ENCODE measurements at regions not wholly inside any gene's neighbourhood (a gene's known extent, or its start where the extent isn't known, plus 50 kb on each side); places are given as distances from the start of the nearest gene placed in this dataset.

GRCh38 chr1:30110846-30111245 is 612.5 kb downstream of the MATN1 start:
- no peaks in the 10 kb centered on the region for H3K36me3 ChIP-seq (ENCODE audit: control insufficient read depth in 1 of 2, insufficient read depth in 2 of 2, low read length in 2 of 2)
- H3K4me1 ChIP-seq (ENCODE audit: control insufficient read depth in 1 of 2, insufficient read depth in 2 of 2, low read length in 2 of 2), result no peaks in the 10 kb centered on the region
- H3K4me3 ChIP-seq (ENCODE audit: low read depth in 1 of 2, low read length in 2 of 2), result no peak overlapping the region
- peaks cover 7% of the 10 kb centered on the region for H3K27me3 ChIP-seq (ENCODE audit: low read depth, low read length)
- no peaks in the 10 kb centered on the region for H3K9me3 ChIP-seq (ENCODE audit: control insufficient read depth in 1 of 2, low read length in 2 of 2)
- no peak overlapping the region for H3K27ac ChIP-seq (ENCODE audit: low read length)

- Histone ChIP-seq H3K36me3 (ENCODE audit: control insufficient read depth in 1 of 2, insufficient read depth in 2 of 2, low read length in 2 of 2) (no peaks in the 10 kb centered on the region), H3K27me3 (ENCODE audit: low read depth, low read length) (peaks cover 7% of the 10 kb centered on the region), H3K9me3 (ENCODE audit: control insufficient read depth in 1 of 2, low read length in 2 of 2) (no peaks in the 10 kb centered on the region), H3K27ac (ENCODE audit: low read length) (no peak overlapping the region), H3K4me3 (ENCODE audit: low read depth in 1 of 2, low read length in 2 of 2) (no peak overlapping the region), H3K4me1 (ENCODE audit: control insufficient read depth in 1 of 2, insufficient read depth in 2 of 2, low read length in 2 of 2) (no peaks in the 10 kb centered on the region)
Measured at GRCh38 chr1:30109853-30110252, 613.5 kb downstream of the MATN1 start.

GRCh38 chr1:30108186-30108585 is 615.2 kb downstream of the MATN1 start:
- Histone ChIP-seq H3K4me1 (ENCODE audit: control insufficient read depth in 1 of 2, insufficient read depth in 2 of 2, low read length in 2 of 2) (no peaks in the 10 kb centered on the region), H3K9me3 (ENCODE audit: control insufficient read depth in 1 of 2, low read length in 2 of 2) (no peaks in the 10 kb centered on the region), H3K27me3 (ENCODE audit: low read depth, low read length) (peaks cover 7% of the 10 kb centered on the region), H3K4me3 (ENCODE audit: low read depth in 1 of 2, low read length in 2 of 2) (no peak overlapping the region), H3K36me3 (ENCODE audit: control insufficient read depth in 1 of 2, insufficient read depth in 2 of 2, low read length in 2 of 2) (no peaks in the 10 kb centered on the region), H3K27ac (ENCODE audit: low read length) (no peak overlapping the region)

- no peaks in the 10 kb centered on the region for H3K9me3 ChIP-seq (ENCODE audit: control insufficient read depth in 1 of 2, low read length in 2 of 2)
- H3K4me1 ChIP-seq (ENCODE audit: control insufficient read depth in 1 of 2, insufficient read depth in 2 of 2, low read length in 2 of 2), result no peaks in the 10 kb centered on the region
- H3K36me3 ChIP-seq (ENCODE audit: control insufficient read depth in 1 of 2, insufficient read depth in 2 of 2, low read length in 2 of 2), result no peaks in the 10 kb centered on the region
- no peak overlapping the region for H3K27ac ChIP-seq (ENCODE audit: low read length)
- peaks cover 8% of the 10 kb centered on the region for H3K27me3 ChIP-seq (ENCODE audit: low read depth, low read length)
- no peak overlapping the region for H3K4me3 ChIP-seq (ENCODE audit: low read depth in 1 of 2, low read length in 2 of 2)
Measured at GRCh38 chr1:30106125-30106524, 617.3 kb downstream of the MATN1 start.

- Histone ChIP-seq H3K36me3 (ENCODE audit: control insufficient read depth in 1 of 2, insufficient read depth in 2 of 2, low read length in 2 of 2) (no peaks in the 10 kb centered on the region), H3K9me3 (ENCODE audit: control insufficient read depth in 1 of 2, low read length in 2 of 2) (no peaks in the 10 kb centered on the region), H3K27me3 (ENCODE audit: low read depth, low read length) (peaks cover 11% of the 10 kb centered on the region)
Measured at GRCh38 chr1:30104551-30104950, 618.8 kb downstream of the MATN1 start.

GRCh38 chr1:30103708-30104411 is 619.5 kb downstream of the MATN1 start:
- H3K4me3 ChIP-seq (ENCODE audit: low read depth in 1 of 2, low read length in 2 of 2), result no peak overlapping the region
- no peak overlapping the region for H3K27ac ChIP-seq (ENCODE audit: low read length)
- peaks cover 0 to 13% of the 10 kb centered on the region in 2 donors for H3K4me1 ChIP-seq (ENCODE audit: control insufficient read depth in 1 of 2, insufficient read depth in 2 of 2, low read length in 2 of 2)
- no peaks in the 10 kb centered on the region for H3K36me3 ChIP-seq (ENCODE audit: control insufficient read depth in 1 of 2, insufficient read depth in 2 of 2, low read length in 2 of 2)
- H3K27me3 ChIP-seq (ENCODE audit: low read depth, low read length), result peaks cover 7% of the 10 kb centered on the region
- no peaks in the 10 kb centered on the region for H3K9me3 ChIP-seq (ENCODE audit: control insufficient read depth in 1 of 2, low read length in 2 of 2)

More at GRCh38 chr1:30104551-30104950, 618.8 kb downstream of the MATN1 start:
- H3K4me1 ChIP-seq (ENCODE audit: control insufficient read depth in 1 of 2, insufficient read depth in 2 of 2, low read length in 2 of 2), result peaks cover 0 to 12% of the 10 kb centered on the region in 2 donors
- no peak overlapping the region for H3K27ac ChIP-seq (ENCODE audit: low read length)
- H3K4me3 ChIP-seq (ENCODE audit: low read depth in 1 of 2, low read length in 2 of 2), result no peak overlapping the region

- Histone ChIP-seq H3K27ac (ENCODE audit: low read length) (no peak overlapping the region), H3K36me3 (ENCODE audit: control insufficient read depth in 1 of 2, insufficient read depth in 2 of 2, low read length in 2 of 2) (no peaks in the 10 kb centered on the region), H3K27me3 (ENCODE audit: low read depth, low read length) (peaks cover 7% of the 10 kb centered on the region), H3K4me1 (ENCODE audit: control insufficient read depth in 1 of 2, insufficient read depth in 2 of 2, low read length in 2 of 2) (peaks cover 0 to 13% of the 10 kb centered on the region in 2 donors), H3K9me3 (ENCODE audit: control insufficient read depth in 1 of 2, low read length in 2 of 2) (no peaks in the 10 kb centered on the region), H3K4me3 (ENCODE audit: low read depth in 1 of 2, low read length in 2 of 2) (no peak overlapping the region)
Measured at GRCh38 chr1:30102605-30103004, 620.8 kb downstream of the MATN1 start.

GRCh38 chr1:30101487-30102227 is 621.7 kb downstream of the MATN1 start:
- H3K36me3 ChIP-seq (ENCODE audit: control insufficient read depth in 1 of 2, insufficient read depth in 2 of 2, low read length in 2 of 2), result no peaks in the 10 kb centered on the region
- peaks cover 4% of the 10 kb centered on the region for H3K27me3 ChIP-seq (ENCODE audit: low read depth, low read length)
- no peak overlapping the region for H3K4me3 ChIP-seq (ENCODE audit: low read depth in 1 of 2, low read length in 2 of 2)
- no peak overlapping the region for H3K27ac ChIP-seq (ENCODE audit: low read length)
- H3K9me3 ChIP-seq (ENCODE audit: control insufficient read depth in 1 of 2, low read length in 2 of 2), result no peaks in the 10 kb centered on the region
- H3K4me1 ChIP-seq (ENCODE audit: control insufficient read depth in 1 of 2, insufficient read depth in 2 of 2, low read length in 2 of 2), result peaks cover 0 to 13% of the 10 kb centered on the region in 2 donors

- H3K27me3 ChIP-seq (ENCODE audit: low read depth, low read length), result peaks cover 4% of the 10 kb centered on the region
- no peak overlapping the region for H3K27ac ChIP-seq (ENCODE audit: low read length)
- H3K36me3 ChIP-seq (ENCODE audit: control insufficient read depth in 1 of 2, insufficient read depth in 2 of 2, low read length in 2 of 2), result no peaks in the 10 kb centered on the region
- no peaks in the 10 kb centered on the region for H3K9me3 ChIP-seq (ENCODE audit: control insufficient read depth in 1 of 2, low read length in 2 of 2)
- no peak overlapping the region for H3K4me3 ChIP-seq (ENCODE audit: low read depth in 1 of 2, low read length in 2 of 2)
- H3K4me1 ChIP-seq (ENCODE audit: control insufficient read depth in 1 of 2, insufficient read depth in 2 of 2, low read length in 2 of 2), result peaks cover 0 to 13% of the 10 kb centered on the region in 2 donors
Measured at GRCh38 chr1:30101016-30101415, 622.4 kb downstream of the MATN1 start.

- Histone ChIP-seq H3K36me3 (ENCODE audit: control insufficient read depth in 1 of 2, insufficient read depth in 2 of 2, low read length in 2 of 2) (no peaks in the 10 kb centered on the region), H3K4me3 (ENCODE audit: low read depth in 1 of 2, low read length in 2 of 2) (no peak overlapping the region), H3K9me3 (ENCODE audit: control insufficient read depth in 1 of 2, low read length in 2 of 2) (no peaks in the 10 kb centered on the region), H3K27me3 (ENCODE audit: low read depth, low read length) (peaks cover 4% of the 10 kb centered on the region), H3K27ac (ENCODE audit: low read length) (no peak overlapping the region), H3K4me1 (ENCODE audit: control insufficient read depth in 1 of 2, insufficient read depth in 2 of 2, low read length in 2 of 2) (peaks cover 0 to 13% of the 10 kb centered on the region in 2 donors)
Measured at GRCh38 chr1:30100524-30100862, 622.9 kb downstream of the MATN1 start.

- H3K36me3 ChIP-seq (ENCODE audit: control insufficient read depth in 1 of 2, insufficient read depth in 2 of 2, low read length in 2 of 2), result no peaks in the 10 kb centered on the region
- peaks cover 0 to 13% of the 10 kb centered on the region in 2 donors for H3K4me1 ChIP-seq (ENCODE audit: control insufficient read depth in 1 of 2, insufficient read depth in 2 of 2, low read length in 2 of 2)
- no peaks in the 10 kb centered on the region for H3K9me3 ChIP-seq (ENCODE audit: control insufficient read depth in 1 of 2, low read length in 2 of 2)
- no peak overlapping the region for H3K4me3 ChIP-seq (ENCODE audit: low read depth in 1 of 2, low read length in 2 of 2)
- H3K27me3 ChIP-seq (ENCODE audit: low read depth, low read length), result peaks cover 4% of the 10 kb centered on the region
- no peak overlapping the region for H3K27ac ChIP-seq (ENCODE audit: low read length)
Measured at GRCh38 chr1:30099587-30100523, 623.5 kb downstream of the MATN1 start.
